Endothelial cell of umbilical vein (primary cell): ENCODE measurements at regions not wholly inside any gene's neighbourhood (a gene's known extent, or its start where the extent isn't known, plus 50 kb on each side); places are given as distances from the start of the nearest gene placed in this dataset.

Experiments used
- BruUV-seq: library from RNA; stranded (reverse); fragments of 400-500 nt; replicated peaks from 2 replicates; lab custom pipeline; 2021; lab: Mats Ljungman, UMichigan
- CTCF ChIA-PET: fragments of 300-600, 350-600 bp; sonication (Branson Sonifier 250); formaldehyde crosslinking; loops from one replicate; lab custom pipeline; 2021; ENCODE audit warnings: antibody characterized with exemption, inconsistent platforms; lab: Charles Lee
- POLR2A ChIA-PET: fragments of 300-600, 350-600 bp; sonication (Branson Sonifier 250); formaldehyde crosslinking; loops from one replicate; lab custom pipeline; 2021; ENCODE audit warnings: antibody characterized with exemption, inconsistent platforms; lab: Charles Lee
- DNase-seq: peaks from one replicate; pipeline ENCODE4 v3.0.0-alpha.2; 2011; ENCODE audit warnings: low read depth, low spot score
- FAIRE-seq: peaks from 2 replicates; lab custom pipeline; 2011; peaks lifted over from hg19 to GRCh38; lab: Jason Lieb, UNC
- H2AFZ ChIP-seq: 2 replicates; pipeline ENCODE4 v1.6.0; 2012; ENCODE audit warnings: low read depth, low read length, control low read depth, inconsistent platforms
- H3K27ac ChIP-seq: 2 replicates; pipeline ENCODE4 v1.5.1; 2011; ENCODE audit warnings: low read depth, mild to moderate bottlenecking, control low read depth, low read length, moderate library complexity; ENCODE audit not compliant: insufficient read depth
- H3K27me3 ChIP-seq, 2 experiments: 2 replicates each; pipeline versions ENCODE4 v1.6.0 to v1.6.1; 2011; ENCODE audit warnings: low read length in 2 of 2, mixed read lengths in 1 of 2; ENCODE audit not compliant: control insufficient read depth in 2 of 2, insufficient read depth in 2 of 2
- H3K36me3 ChIP-seq, 2 experiments: 2 replicates in 1 of 2; 3 replicates in 1 of 2; pipeline ENCODE4 v1.5.1; 2011; ENCODE audit warnings: low read length in 2 of 2, mild to moderate bottlenecking in 1 of 2, moderate library complexity in 1 of 2; ENCODE audit not compliant: control insufficient read depth in 2 of 2, insufficient read depth in 2 of 2; ENCODE audit errors: extremely low read depth in 1 of 2
- H3K4me1 ChIP-seq: 3 replicates; pipeline ENCODE4 v1.5.1; 2011; ENCODE audit warnings: mild to moderate bottlenecking, low read length; ENCODE audit not compliant: control insufficient read depth, insufficient read depth; ENCODE audit errors: extremely low read depth
- H3K4me2 ChIP-seq: 2 replicates; pipeline ENCODE4 v1.6.1; 2011; ENCODE audit warnings: low read length, control low read depth, mixed read lengths; ENCODE audit not compliant: insufficient read depth
- H3K4me3 ChIP-seq, 3 experiments: fragments of 200-600 bp in 1 of 3; sonication (generic), shearing (Covaris generic) in 1 of 3; replicated peaks in 1 of 3; 2 replicates each; pipeline ENCODE4 v1.5.1; 2011 to 2016; ENCODE audit warnings: control low read depth in 3 of 3, low read length in 3 of 3, mild to moderate bottlenecking in 2 of 3, inconsistent platforms in 1 of 3, low read depth in 1 of 3, moderate library complexity in 1 of 3; ENCODE audit not compliant: insufficient read depth in 1 of 3
- H3K79me2 ChIP-seq: 2 replicates; pipeline ENCODE4 v1.6.0; 2012; ENCODE audit warnings: low read length, inconsistent platforms; ENCODE audit not compliant: control insufficient read depth, insufficient read depth
- H3K9ac ChIP-seq: replicated peaks from 2 replicates; pipeline ENCODE3; 2011; ENCODE audit warnings: low read length, control low read depth; ENCODE audit not compliant: insufficient read depth; ENCODE audit errors: extremely low read depth
- H3K9me1 ChIP-seq: replicated peaks from 3 replicates; pipeline ENCODE4 v1.6.0; 2011; ENCODE audit warnings: mild to moderate bottlenecking, low read length; ENCODE audit not compliant: control insufficient read depth, insufficient read depth; ENCODE audit errors: extremely low read depth
- H3K9me3 ChIP-seq: replicated peaks from 2 replicates; pipeline ENCODE4 v1.5.1; 2012; ENCODE audit warnings: low read length, inconsistent platforms; ENCODE audit not compliant: control insufficient read depth, insufficient read depth
- H4K20me1 ChIP-seq: replicated peaks from 2 replicates; pipeline ENCODE3; 2011; ENCODE audit warnings: mild to moderate bottlenecking, low read length; ENCODE audit not compliant: control insufficient read depth, insufficient read depth; ENCODE audit errors: extremely low read depth
- EZH2 ChIP-seq: IDR thresholded peaks from 2 replicates; pipeline ENCODE4 v1.6.1; 2012; ENCODE audit warnings: borderline replicate concordance, low read depth, mild to moderate bottlenecking, moderate library complexity, low read length, inconsistent platforms; ENCODE audit not compliant: severe bottlenecking
- FOS ChIP-seq: IDR thresholded peaks from 2 replicates; pipeline ENCODE4 v1.6.1; 2011; ENCODE audit warnings: mild to moderate bottlenecking, low read length, moderate library complexity, borderline replicate concordance; ENCODE audit not compliant: insufficient read depth
- GATA2 ChIP-seq: IDR thresholded peaks from 2 replicates; pipeline ENCODE4 v1.7.0; 2011; ENCODE audit warnings: low read depth, mild to moderate bottlenecking, moderate library complexity, mixed read lengths, low read length; ENCODE audit not compliant: insufficient read length, insufficient read depth
- JUN ChIP-seq: IDR thresholded peaks from 2 replicates; pipeline ENCODE4 v1.6.1; 2011; ENCODE audit warnings: borderline replicate concordance, low read depth; ENCODE audit not compliant: insufficient read length, insufficient read depth
- MYC ChIP-seq: IDR thresholded peaks from one replicate; pipeline ENCODE4 v1.6.1; 2011; ENCODE audit warnings: mild to moderate bottlenecking, low read depth, low read length
- POLR2A ChIP-seq: IDR thresholded peaks from 2 replicates; pipeline ENCODE4 v1.6.1; 2012; ENCODE audit warnings: low read depth, mild to moderate bottlenecking, control low read depth, low read length
- POLR2AphosphoS5 ChIP-seq: IDR thresholded peaks from 2 replicates; pipeline ENCODE4 v1.6.1; 2012; ENCODE audit warnings: low read depth, mild to moderate bottlenecking, control low read depth, low read length, moderate library complexity; ENCODE audit not compliant: insufficient read depth
- dilution Hi-C: fragments of 300-500 bp; cut with MboI; formaldehyde crosslinking; loops from one replicate; pipeline ENCODE4 v1.15.0; 2019; ENCODE audit warnings: low sequenced_read_pairs; ENCODE audit not compliant: extremely low pct_ligation_motif_present
- intact Hi-C: fragments of 100-400 bp; cut with micrococcal nuclease; formaldehyde crosslinking; loops from one replicate; pipeline ENCODE4 v1.10.0; 2022
- TF ChIP-seq, protein P1 (sequence below): IDR thresholded peaks from 2 replicates; pipeline ENCODE4 v1.6.1; 2011; ENCODE audit not compliant: insufficient read depth, insufficient read length
- TF ChIP-seq, protein P2 (sequence below), 2 donors: IDR thresholded peaks; 1 replicate in 1 of 2; 2 replicates in 1 of 2; pipeline ENCODE4 v1.5.1; 2011; ENCODE audit warnings: low read length in 2 of 2, mild to moderate bottlenecking in 2 of 2, moderate library complexity in 2 of 2, control low read depth in 1 of 2, inconsistent platforms in 1 of 2, low read depth in 1 of 2; ENCODE audit not compliant: insufficient read depth in 1 of 2; ENCODE audit errors: extremely low read depth in 1 of 2

DNA sequence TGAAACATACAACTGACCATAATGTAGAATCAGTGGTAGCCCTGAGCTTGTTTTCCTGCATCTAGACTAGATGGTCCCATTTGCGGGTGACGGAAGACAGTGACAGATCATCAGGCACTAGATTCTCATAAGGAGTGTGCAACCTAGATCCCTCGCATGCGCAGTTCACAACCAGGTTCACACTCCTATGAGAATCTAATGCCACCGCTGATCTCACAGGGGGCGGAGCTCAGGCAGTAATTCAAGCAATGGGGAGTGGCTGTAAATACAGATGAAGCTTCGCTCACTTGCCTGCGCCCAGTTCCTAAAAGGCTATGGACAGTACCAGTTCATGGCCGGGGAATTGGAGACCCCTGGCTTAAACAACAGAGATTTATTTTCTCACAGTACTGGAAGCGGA is 656.3 kb downstream of the HS3ST4 start:
- BruUV-seq = no TSS peak
- no peaks in the 10 kb centered on the region for H3K4me1 ChIP-seq

More for the DNA sequence above, 656.3 kb downstream of the HS3ST4 start:
- H3K9me1 ChIP-seq = no peaks in the 10 kb centered on the region
- no peaks in the 10 kb centered on the region for H3K79me2 ChIP-seq
- DNase-seq = no peak
- intact Hi-C loops = no loop called here
- no peak overlapping the region for H2AFZ ChIP-seq
- no peaks in the 10 kb centered on the region for H3K27me3 ChIP-seq
- H3K4me3 ChIP-seq = no peak overlapping the region
- ChIA-PET CTCF (no interaction called here), POLR2A (no interaction called here)
- H3K36me3 ChIP-seq = no peaks in the 10 kb centered on the region
- H3K9ac ChIP-seq = no peak overlapping the region
- no peak overlapping the region for H3K27ac ChIP-seq
- TF ChIP-seq, protein P1, sequence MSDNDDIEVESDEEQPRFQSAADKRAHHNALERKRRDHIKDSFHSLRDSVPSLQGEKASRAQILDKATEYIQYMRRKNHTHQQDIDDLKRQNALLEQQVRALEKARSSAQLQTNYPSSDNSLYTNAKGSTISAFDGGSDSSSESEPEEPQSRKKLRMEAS = no peak
- TF ChIP-seq FOS = no peak
- TF ChIP-seq, protein P2, sequence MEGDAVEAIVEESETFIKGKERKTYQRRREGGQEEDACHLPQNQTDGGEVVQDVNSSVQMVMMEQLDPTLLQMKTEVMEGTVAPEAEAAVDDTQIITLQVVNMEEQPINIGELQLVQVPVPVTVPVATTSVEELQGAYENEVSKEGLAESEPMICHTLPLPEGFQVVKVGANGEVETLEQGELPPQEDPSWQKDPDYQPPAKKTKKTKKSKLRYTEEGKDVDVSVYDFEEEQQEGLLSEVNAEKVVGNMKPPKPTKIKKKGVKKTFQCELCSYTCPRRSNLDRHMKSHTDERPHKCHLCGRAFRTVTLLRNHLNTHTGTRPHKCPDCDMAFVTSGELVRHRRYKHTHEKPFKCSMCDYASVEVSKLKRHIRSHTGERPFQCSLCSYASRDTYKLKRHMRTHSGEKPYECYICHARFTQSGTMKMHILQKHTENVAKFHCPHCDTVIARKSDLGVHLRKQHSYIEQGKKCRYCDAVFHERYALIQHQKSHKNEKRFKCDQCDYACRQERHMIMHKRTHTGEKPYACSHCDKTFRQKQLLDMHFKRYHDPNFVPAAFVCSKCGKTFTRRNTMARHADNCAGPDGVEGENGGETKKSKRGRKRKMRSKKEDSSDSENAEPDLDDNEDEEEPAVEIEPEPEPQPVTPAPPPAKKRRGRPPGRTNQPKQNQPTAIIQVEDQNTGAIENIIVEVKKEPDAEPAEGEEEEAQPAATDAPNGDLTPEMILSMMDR (IDR thresholded peaks at IDR 0.05; ENCODE audit: extremely low read depth in 1 of 2, insufficient read depth in 1 of 2, low read depth in 1 of 2, low read length in 2 of 2) = no peak
- TF ChIP-seq JUN = no peak
- TF ChIP-seq EZH2 = no peak
- no peak for TF ChIP-seq POLR2A
- TF ChIP-seq GATA2 = no peak
- TF ChIP-seq MYC = no peak
- TF ChIP-seq POLR2AphosphoS5 = no peak
- peaks cover 8% of the 10 kb centered on the region for H3K9me3 ChIP-seq
- dilution Hi-C loops = no loop called here
- FAIRE-seq = no peak
- H4K20me1 ChIP-seq = no peaks in the 10 kb centered on the region
- H3K4me2 ChIP-seq = no peak overlapping the region
